ENCODE measurements at regions not wholly inside any gene's neighbourhood (a gene's known extent, or its start where the extent isn't known, plus 50 kb on each side); places are given as distances from the start of the nearest gene placed in this dataset.

- TF ChIP-seq CTCF (conservative IDR thresholded peaks at IDR 0.05): no peak
- no peak for TF ChIP-seq EZH2 (IDR thresholded peaks at IDR 0.05; ENCODE audit: low read depth)
Observed at GRCh38 chr4:125096662-125097061, 218.1 kb upstream of the FAT4 start.
